ENCODE measurements at regions not wholly inside any gene's neighbourhood (a gene's known extent, or its start where the extent isn't known, plus 50 kb on each side); places are given as distances from the start of the nearest gene placed in this dataset.

GRCh38 chr2:191625016-191625415 is 52.9 kb upstream of the NABP1 start:
- TF ChIP-seq CTCF (IDR thresholded peaks at IDR 0.05; ENCODE audit: insufficient read depth, low read length) (no peak), GABPA (IDR thresholded peaks at IDR 0.05; ENCODE audit: low read depth) (peak; percentile 55)
- Histone ChIP-seq H3K4me3 (replicated peaks; ENCODE audit: insufficient read depth, low read length) (no peak overlapping the region), H3K27ac (replicated peaks) (peak overlapping the region; percentile 60), H3K27me3 (ENCODE audit: insufficient read depth, poor library complexity, severe bottlenecking) (no peaks in the 10 kb centered on the region)
- DNase-seq (ENCODE audit: low read depth in 1 of 2, low spot score in 1 of 2) = peak in 1 of 2 experiments; percentile 78

GRCh38 chr2:191625446-191625845 is 52.5 kb upstream of the NABP1 start:
- TF ChIP-seq POLR2AphosphoS5 (IDR thresholded peaks at IDR 0.05; ENCODE audit: low read depth) (no peak), REST (IDR thresholded peaks at IDR 0.05; ENCODE audit: insufficient replicate concordance, low read depth) (no peak), CTCF (IDR thresholded peaks at IDR 0.05; ENCODE audit: insufficient read depth, low read length) (no peak), SPI1 (IDR thresholded peaks at IDR 0.05; ENCODE audit: borderline replicate concordance, low read depth) (no peak), GABPA (IDR thresholded peaks at IDR 0.05; ENCODE audit: low read depth) (0 out of 2 replicates have a peak, but pooled peaks have one; percentile 1)
- no peak for DNase-seq (ENCODE audit: low read depth in 1 of 2, low spot score in 1 of 2)
- Histone ChIP-seq H3K27me3 (ENCODE audit: insufficient read depth, poor library complexity, severe bottlenecking) (no peaks in the 10 kb centered on the region), H3K27ac (replicated peaks) (peak overlapping the region; percentile 60), H3K4me3 (replicated peaks; ENCODE audit: insufficient read depth, low read length) (no peak overlapping the region)

- no peak overlapping the region for H3K27ac ChIP-seq (replicated peaks)
- TF ChIP-seq POLR2AphosphoS5 (IDR thresholded peaks at IDR 0.05; ENCODE audit: low read depth) (no peak), REST (IDR thresholded peaks at IDR 0.05; ENCODE audit: insufficient replicate concordance, low read depth) (no peak), SPI1 (IDR thresholded peaks at IDR 0.05; ENCODE audit: borderline replicate concordance, low read depth) (no peak), CTCF (IDR thresholded peaks at IDR 0.05; ENCODE audit: insufficient read depth, low read length) (no peak), GABPA (IDR thresholded peaks at IDR 0.05; ENCODE audit: low read depth) (no peak)
- no peak for DNase-seq (ENCODE audit: low read depth in 1 of 2, low spot score in 1 of 2)
- H3K27me3 ChIP-seq (ENCODE audit: insufficient read depth, poor library complexity, severe bottlenecking) = no peaks in the 10 kb centered on the region
- H3K4me3 ChIP-seq (replicated peaks; ENCODE audit: insufficient read depth, low read length) = no peak overlapping the region
These were observed 51.3 kb upstream of the NABP1 start for GRCh38 chr2:191626497-191627151.

GRCh38 chr2:191627518-191627917 is 50.4 kb upstream of the NABP1 start:
- TF ChIP-seq CTCF (IDR thresholded peaks at IDR 0.05; ENCODE audit: insufficient read depth, low read length) = no peak
- TF ChIP-seq GABPA (IDR thresholded peaks at IDR 0.05; ENCODE audit: low read depth) = no peak
- no peak for TF ChIP-seq REST (IDR thresholded peaks at IDR 0.05; ENCODE audit: insufficient replicate concordance, low read depth)
- TF ChIP-seq SPI1 (IDR thresholded peaks at IDR 0.05; ENCODE audit: borderline replicate concordance, low read depth) = no peak
- no peak for TF ChIP-seq POLR2AphosphoS5 (IDR thresholded peaks at IDR 0.05; ENCODE audit: low read depth)
- no peak overlapping the region for H3K4me3 ChIP-seq (replicated peaks; ENCODE audit: insufficient read depth, low read length)
- H3K27me3 ChIP-seq (ENCODE audit: insufficient read depth, poor library complexity, severe bottlenecking) = no peaks in the 10 kb centered on the region
- DNase-seq (ENCODE audit: low read depth in 1 of 2, low spot score in 1 of 2) = no peak
- no peak overlapping the region for H3K27ac ChIP-seq (replicated peaks)

All from HL-60 (cell line).